DND-41 (cell line): ENCODE measurements at regions not wholly inside any gene's neighbourhood (a gene's known extent, or its start where the extent isn't known, plus 50 kb on each side); places are given as distances from the start of the nearest gene placed in this dataset.

Experiments used
- ATAC-seq: fragments of 200-7000 bp; cut with Tn5 transposase; 3 replicates; pipeline ENCODE4 v1.9.1; 2021; ENCODE audit warnings: low read depth; ENCODE audit not compliant: insufficient read depth
- DNase-seq: peaks from one replicate; pipeline ENCODE4 v3.0.0-alpha.2; 2020
- H2AFZ ChIP-seq: 2 replicates; pipeline ENCODE4 v1.6.0; 2012; ENCODE audit warnings: low read depth, low read length
- H3K27ac ChIP-seq: 2 replicates; pipeline ENCODE4 v1.5.1; 2012; ENCODE audit warnings: low read length, inconsistent platforms
- H3K27me3 ChIP-seq: fragments of 200-600 bp; sonication (generic); 2 replicates; pipeline ENCODE4 v1.6.0; 2012; ENCODE audit warnings: low read length, mild to moderate bottlenecking, inconsistent platforms; ENCODE audit not compliant: insufficient read depth, poor library complexity
- H3K36me3 ChIP-seq: 2 replicates; pipeline ENCODE4 v1.5.1; 2012; ENCODE audit warnings: low read length, inconsistent platforms; ENCODE audit not compliant: insufficient read depth
- H3K4me1 ChIP-seq: 2 replicates; pipeline ENCODE4 v1.5.1; 2012; ENCODE audit warnings: mild to moderate bottlenecking, low read length; ENCODE audit not compliant: insufficient read depth
- H3K4me2 ChIP-seq: 2 replicates; pipeline ENCODE4 v1.6.0; 2012; ENCODE audit warnings: mild to moderate bottlenecking, moderate library complexity, low read length, inconsistent platforms; ENCODE audit not compliant: insufficient read depth
- H3K4me3 ChIP-seq, 2 experiments: fragments of 200-600 bp in 1 of 2; shearing (Covaris generic) in 1 of 2; 2 replicates each; pipeline ENCODE4 v1.5.1; 2012 to 2016; ENCODE audit warnings: inconsistent platforms in 2 of 2, low read length in 2 of 2, mild to moderate bottlenecking in 2 of 2, low read depth in 1 of 2, moderate library complexity in 1 of 2
- H3K79me2 ChIP-seq: 2 replicates; pipeline ENCODE4 v1.6.0; 2012; ENCODE audit warnings: low read length, inconsistent platforms; ENCODE audit not compliant: insufficient read depth
- H3K9ac ChIP-seq: 2 replicates; pipeline ENCODE4 v1.6.0; 2012; ENCODE audit warnings: low read depth, mild to moderate bottlenecking, inconsistent platforms, low read length, moderate library complexity
- H3K9me3 ChIP-seq: 2 replicates; pipeline ENCODE4 v1.5.1; 2012; ENCODE audit warnings: low read length, moderate library complexity, mild to moderate bottlenecking, inconsistent platforms; ENCODE audit not compliant: insufficient read depth, severe bottlenecking
- H4K20me1 ChIP-seq: 2 replicates; pipeline ENCODE4 v1.6.0; 2012; ENCODE audit warnings: low read length; ENCODE audit not compliant: insufficient read depth
- EZH2 ChIP-seq: IDR thresholded peaks from 3 replicates; pipeline ENCODE4 v1.6.1; 2012; ENCODE audit warnings: borderline replicate concordance, low read depth, mild to moderate bottlenecking, moderate library complexity, low read length, inconsistent platforms; ENCODE audit not compliant: severe bottlenecking
- TF ChIP-seq, protein P1 (sequence below): IDR thresholded peaks from 2 replicates; pipeline ENCODE4 v1.5.1; 2012; ENCODE audit warnings: borderline replicate concordance, low read length, moderate library complexity, mild to moderate bottlenecking; ENCODE audit not compliant: poor library complexity, severe bottlenecking; ENCODE audit errors: extremely low read depth

GRCh38 chrX:39577985-39578869 lies 519.5 kb downstream of the BCOR start:
- no peaks in the 10 kb centered on the region for H3K27me3 ChIP-seq
- DNase-seq (peak; percentile 67), ATAC-seq (peak; percentile 95)
- no peak overlapping the region for H3K9ac ChIP-seq
- H2AFZ ChIP-seq: no peak overlapping the region
- 0 out of 2 replicates have a peak overlapping the region, but pooled peaks have one; percentile 12 for H3K4me2 ChIP-seq
- no peaks in the 10 kb centered on the region for H3K79me2 ChIP-seq
- TF ChIP-seq, protein P1, sequence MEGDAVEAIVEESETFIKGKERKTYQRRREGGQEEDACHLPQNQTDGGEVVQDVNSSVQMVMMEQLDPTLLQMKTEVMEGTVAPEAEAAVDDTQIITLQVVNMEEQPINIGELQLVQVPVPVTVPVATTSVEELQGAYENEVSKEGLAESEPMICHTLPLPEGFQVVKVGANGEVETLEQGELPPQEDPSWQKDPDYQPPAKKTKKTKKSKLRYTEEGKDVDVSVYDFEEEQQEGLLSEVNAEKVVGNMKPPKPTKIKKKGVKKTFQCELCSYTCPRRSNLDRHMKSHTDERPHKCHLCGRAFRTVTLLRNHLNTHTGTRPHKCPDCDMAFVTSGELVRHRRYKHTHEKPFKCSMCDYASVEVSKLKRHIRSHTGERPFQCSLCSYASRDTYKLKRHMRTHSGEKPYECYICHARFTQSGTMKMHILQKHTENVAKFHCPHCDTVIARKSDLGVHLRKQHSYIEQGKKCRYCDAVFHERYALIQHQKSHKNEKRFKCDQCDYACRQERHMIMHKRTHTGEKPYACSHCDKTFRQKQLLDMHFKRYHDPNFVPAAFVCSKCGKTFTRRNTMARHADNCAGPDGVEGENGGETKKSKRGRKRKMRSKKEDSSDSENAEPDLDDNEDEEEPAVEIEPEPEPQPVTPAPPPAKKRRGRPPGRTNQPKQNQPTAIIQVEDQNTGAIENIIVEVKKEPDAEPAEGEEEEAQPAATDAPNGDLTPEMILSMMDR: no peak
- no peak for TF ChIP-seq EZH2
- H3K4me1 ChIP-seq: peaks cover 14% of the 10 kb centered on the region
- H3K4me3 ChIP-seq: no peak overlapping the region
- H3K27ac ChIP-seq: no peak overlapping the region
- H4K20me1 ChIP-seq: no peaks in the 10 kb centered on the region
- H3K36me3 ChIP-seq: no peaks in the 10 kb centered on the region
- no peaks in the 10 kb centered on the region for H3K9me3 ChIP-seq

DNA sequence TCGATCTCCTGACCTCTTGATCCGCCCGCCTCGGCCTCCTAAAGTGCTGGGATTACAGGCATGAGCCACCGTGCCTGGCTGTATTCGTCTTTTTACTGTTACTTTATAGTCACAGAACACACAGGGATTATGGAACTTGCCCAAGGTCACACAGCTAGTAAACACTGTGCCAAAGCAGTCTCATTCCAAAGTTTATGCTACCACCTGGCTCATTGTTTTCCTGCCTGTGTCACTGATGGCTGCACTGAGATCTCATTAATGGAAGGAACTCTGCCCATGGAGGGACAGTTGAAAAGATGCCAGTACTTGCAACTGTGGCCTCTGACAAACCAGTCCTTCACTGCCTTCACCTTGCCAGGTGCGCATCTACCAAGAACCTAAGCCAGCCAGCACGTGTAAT lies 517.7 kb downstream of the BCOR start:
- TF ChIP-seq, protein P1: no peak
- no peak for TF ChIP-seq EZH2
- Histone ChIP-seq H3K4me2 (no peak overlapping the region), H3K4me3 (no peak overlapping the region), H3K9ac (no peak overlapping the region), H3K27me3 (no peaks in the 10 kb centered on the region), H3K79me2 (no peaks in the 10 kb centered on the region), H4K20me1 (no peaks in the 10 kb centered on the region), H3K9me3 (no peaks in the 10 kb centered on the region), H2AFZ (no peak overlapping the region), H3K4me1 (peaks cover 14% of the 10 kb centered on the region), H3K27ac (no peak overlapping the region), H3K36me3 (no peaks in the 10 kb centered on the region)
- no peak for ATAC-seq
- DNase-seq: no peak

GRCh38 chrX:39581411-39581810 lies 516.3 kb downstream of the BCOR start:
- Histone ChIP-seq H3K4me1 (peaks cover 14% of the 10 kb centered on the region), H3K4me2 (no peak overlapping the region), H3K9ac (no peak overlapping the region), H4K20me1 (no peaks in the 10 kb centered on the region), H2AFZ (no peak overlapping the region), H3K27me3 (no peaks in the 10 kb centered on the region), H3K4me3 (no peak overlapping the region), H3K79me2 (no peaks in the 10 kb centered on the region), H3K27ac (no peak overlapping the region), H3K36me3 (no peaks in the 10 kb centered on the region), H3K9me3 (no peaks in the 10 kb centered on the region)
- DNase-seq (no peak), ATAC-seq (no peak)
- TF ChIP-seq, protein P1: no peak
- TF ChIP-seq EZH2: no peak
